ENCODE measurements at regions not wholly inside any gene's neighbourhood (a gene's known extent, or its start where the extent isn't known, plus 50 kb on each side); places are given as distances from the start of the nearest gene placed in this dataset.

DNA sequence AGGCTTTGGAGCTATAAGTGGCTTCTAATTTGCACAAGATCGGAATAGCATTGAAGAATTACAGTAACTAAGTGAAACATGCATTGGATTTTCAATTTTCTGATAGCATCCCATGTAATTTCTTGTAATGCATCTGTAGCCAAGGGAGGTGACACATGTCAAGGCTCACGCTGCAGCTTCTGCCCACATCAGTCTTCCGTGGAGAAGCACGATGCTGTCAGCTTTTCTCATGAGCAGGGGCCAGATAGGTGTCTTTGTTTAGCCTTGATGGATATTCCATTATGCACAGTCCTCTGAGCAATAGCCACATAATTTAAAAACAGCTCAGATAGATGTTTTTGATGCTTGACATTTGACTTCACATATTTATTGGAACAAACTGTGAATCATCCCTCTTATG lies 1046.9 kb upstream of the EEF2KMT start:
- TF ChIP-seq POLR2A (IDR thresholded peaks at IDR 0.05), result no peak
- TF ChIP-seq, protein P1, sequence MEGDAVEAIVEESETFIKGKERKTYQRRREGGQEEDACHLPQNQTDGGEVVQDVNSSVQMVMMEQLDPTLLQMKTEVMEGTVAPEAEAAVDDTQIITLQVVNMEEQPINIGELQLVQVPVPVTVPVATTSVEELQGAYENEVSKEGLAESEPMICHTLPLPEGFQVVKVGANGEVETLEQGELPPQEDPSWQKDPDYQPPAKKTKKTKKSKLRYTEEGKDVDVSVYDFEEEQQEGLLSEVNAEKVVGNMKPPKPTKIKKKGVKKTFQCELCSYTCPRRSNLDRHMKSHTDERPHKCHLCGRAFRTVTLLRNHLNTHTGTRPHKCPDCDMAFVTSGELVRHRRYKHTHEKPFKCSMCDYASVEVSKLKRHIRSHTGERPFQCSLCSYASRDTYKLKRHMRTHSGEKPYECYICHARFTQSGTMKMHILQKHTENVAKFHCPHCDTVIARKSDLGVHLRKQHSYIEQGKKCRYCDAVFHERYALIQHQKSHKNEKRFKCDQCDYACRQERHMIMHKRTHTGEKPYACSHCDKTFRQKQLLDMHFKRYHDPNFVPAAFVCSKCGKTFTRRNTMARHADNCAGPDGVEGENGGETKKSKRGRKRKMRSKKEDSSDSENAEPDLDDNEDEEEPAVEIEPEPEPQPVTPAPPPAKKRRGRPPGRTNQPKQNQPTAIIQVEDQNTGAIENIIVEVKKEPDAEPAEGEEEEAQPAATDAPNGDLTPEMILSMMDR (IDR thresholded peaks at IDR 0.05 in 4 of 5, conservative IDR thresholded peaks at IDR 0.05 in 1 of 5), result no peak
